Astrocyte (in vitro differentiated cells and primary cell): ENCODE measurements at regions not wholly inside any gene's neighbourhood (a gene's known extent, or its start where the extent isn't known, plus 50 kb on each side); places are given as distances from the start of the nearest gene placed in this dataset.

Experiments used
- CTCF ChIP-seq: IDR thresholded peaks from 2 replicates; pipeline ENCODE4 v1.5.1; 2011; ENCODE audit warnings: low read depth, mild to moderate bottlenecking, inconsistent platforms, low read length, moderate library complexity; ENCODE audit not compliant: insufficient read depth
- EZH2 ChIP-seq: IDR thresholded peaks from 2 replicates; pipeline ENCODE4 v1.6.1; 2012; ENCODE audit warnings: mild to moderate bottlenecking, low read length, inconsistent platforms; ENCODE audit not compliant: insufficient read depth

- no peak for TF ChIP-seq CTCF
- no peak for TF ChIP-seq EZH2
These were observed 95.9 kb upstream of the SSTR4 start for GRCh38 chr20:22939181-22939580.
